HEK293 (cell line): ENCODE measurements at regions not wholly inside any gene's neighbourhood (a gene's known extent, or its start where the extent isn't known, plus 50 kb on each side); places are given as distances from the start of the nearest gene placed in this dataset.

ENCODE experiments used
- CTCF ChIA-PET: fragments of 350-600 bp; formaldehyde crosslinking; extraction: SDS; loops from one replicate; lab custom pipeline; 2021; ENCODE audit warnings: antibody characterized with exemption; lab: Yijun Ruan, JAX
- POLR2A ChIA-PET: fragments of 300-600 bp; formaldehyde crosslinking; extraction: SDS; loops from one replicate; lab custom pipeline; 2020; ENCODE audit warnings: antibody characterized with exemption, inconsistent platforms; lab: Yijun Ruan, JAX
- H3K27ac ChIP-seq: fragments of 200-500 bp; sonication (Bioruptor generic); 2 replicates; pipeline ENCODE4 v1.5.1; 2014; ENCODE audit warnings: low read depth, low read length, control low read depth, inconsistent platforms; ENCODE audit errors: extremely low read depth
- H3K36me3 ChIP-seq, 2 experiments: fragments of 200-500 bp in 1 of 2; sonication (Bioruptor generic) in 1 of 2; 1 replicate in 1 of 2; 2 replicates in 1 of 2; pipeline ENCODE4 v1.5.1; 2014 to 2017; ENCODE audit warnings: inconsistent platforms in 2 of 2, low read length in 2 of 2; ENCODE audit not compliant: control insufficient read depth in 2 of 2, insufficient read depth in 1 of 2
- H3K4me1 ChIP-seq: fragments of 200-500 bp; sonication (Bioruptor generic); 2 replicates; pipeline ENCODE4 v1.5.1; 2014; ENCODE audit warnings: mild to moderate bottlenecking, low read length, inconsistent platforms; ENCODE audit not compliant: control insufficient read depth, insufficient read depth
- H3K4me3 ChIP-seq: 2 replicates; pipeline ENCODE4 v1.5.1; 2011; ENCODE audit warnings: low read depth, mild to moderate bottlenecking, control low read depth, low read length, moderate library complexity
- H3K9me3 ChIP-seq: fragments of 200-500 bp; sonication (Bioruptor generic); 2 replicates; pipeline ENCODE4 v1.5.1; 2014; ENCODE audit warnings: low read depth, low read length, inconsistent platforms; ENCODE audit not compliant: control insufficient read depth, insufficient read depth
- BCL11A ChIP-seq: fragments of 450-650 bp; formaldehyde crosslinking; IDR thresholded peaks from 2 replicates; pipeline ENCODE4 v1.5.1; 2016; ENCODE audit warnings: low read depth, missing biosample characterization, missing genetic modification characterization
- GLI2 ChIP-seq: fragments of 450-650 bp; formaldehyde crosslinking; IDR thresholded peaks from 2 replicates; pipeline ENCODE4; 2017; ENCODE audit warnings: missing biosample characterization, missing genetic modification characterization, low read depth, borderline replicate concordance
- KLF1 ChIP-seq: fragments of 450-650 bp; formaldehyde crosslinking; IDR thresholded peaks from 2 replicates; pipeline ENCODE4 v1.5.1; 2016; ENCODE audit warnings: missing biosample characterization, missing genetic modification characterization
- OVOL3 ChIP-seq: fragments of 450-650 bp; formaldehyde crosslinking; IDR thresholded peaks from 2 replicates; pipeline ENCODE4 v1.5.1; 2016; ENCODE audit warnings: missing biosample characterization, missing genetic modification characterization
- PRDM6 ChIP-seq: fragments of 450-650 bp; formaldehyde crosslinking; IDR thresholded peaks from 2 replicates; pipeline ENCODE4 v1.5.1; 2017; ENCODE audit warnings: missing biosample characterization, missing genetic modification characterization
- RBAK ChIP-seq: fragments of 450-650 bp; formaldehyde crosslinking; IDR thresholded peaks from 2 replicates; pipeline ENCODE4 v1.5.1; 2016; ENCODE audit warnings: missing biosample characterization, missing genetic modification characterization
- REPIN1 ChIP-seq: fragments of 450-650 bp; formaldehyde crosslinking; IDR thresholded peaks from 2 replicates; pipeline ENCODE4 v1.5.1; 2017; ENCODE audit warnings: missing biosample characterization, missing genetic modification characterization, low read depth
- TRIM28 ChIP-seq: IDR thresholded peaks from 2 replicates; pipeline ENCODE4 v1.6.1; 2011; ENCODE audit warnings: low read length, control low read depth, borderline replicate concordance
- ZBTB20 ChIP-seq: fragments of 450-650 bp; formaldehyde crosslinking; IDR thresholded peaks from 2 replicates; pipeline ENCODE4 v1.5.1; 2016; ENCODE audit warnings: missing biosample characterization, missing genetic modification characterization
- ZBTB6 ChIP-seq: fragments of 450-650 bp; formaldehyde crosslinking; IDR thresholded peaks from 2 replicates; pipeline ENCODE4 v1.5.1; 2017; ENCODE audit warnings: missing biosample characterization, missing genetic modification characterization
- ZFP41 ChIP-seq: fragments of 450-650 bp; formaldehyde crosslinking; IDR thresholded peaks from 2 replicates; pipeline ENCODE4 v1.5.1; 2016; ENCODE audit warnings: missing biosample characterization, missing genetic modification characterization, borderline replicate concordance
- ZIC2 ChIP-seq: fragments of 450-650 bp; formaldehyde crosslinking; IDR thresholded peaks from 2 replicates; pipeline ENCODE4 v1.5.1; 2016; ENCODE audit warnings: missing biosample characterization, missing genetic modification characterization
- ZNF133 ChIP-seq: fragments of 450-650 bp; formaldehyde crosslinking; IDR thresholded peaks from 2 replicates; pipeline ENCODE4 v1.5.1; 2016; ENCODE audit warnings: missing biosample characterization, missing genetic modification characterization
- ZNF148 ChIP-seq: fragments of 450-650 bp; formaldehyde crosslinking; IDR thresholded peaks from 2 replicates; pipeline ENCODE4 v1.5.0; 2017; ENCODE audit warnings: missing biosample characterization, missing genetic modification characterization, borderline replicate concordance
- ZNF175 ChIP-seq: fragments of 450-650 bp; formaldehyde crosslinking; IDR thresholded peaks from 2 replicates; pipeline ENCODE4 v1.5.1; 2016; ENCODE audit warnings: missing biosample characterization, missing genetic modification characterization
- ZNF274 ChIP-seq, 2 experiments: fragments of 200-500 bp in 1 of 2; fragments of 450-650 bp in 1 of 2; sonication (Bioruptor generic) in 1 of 2; formaldehyde crosslinking in 1 of 2; IDR thresholded peaks; 2 replicates each; pipeline versions ENCODE4 v1.5.1 to v1.6.1; 2014 to 2016; ENCODE audit warnings: borderline replicate concordance in 1 of 2, inconsistent platforms in 1 of 2, low read length in 1 of 2, missing biosample characterization in 1 of 2, missing genetic modification characterization in 1 of 2
- ZNF280C ChIP-seq: fragments of 450-650 bp; formaldehyde crosslinking; IDR thresholded peaks from 2 replicates; pipeline ENCODE4 v1.5.1; 2016; ENCODE audit warnings: missing biosample characterization, missing genetic modification characterization
- ZNF561 ChIP-seq: fragments of 450-650 bp; IDR thresholded peaks from 2 replicates; pipeline ENCODE4 v1.5.1; 2018; ENCODE audit warnings: missing biosample characterization, missing genetic modification characterization, borderline replicate concordance
- ZNF571 ChIP-seq: fragments of 450-650 bp; formaldehyde crosslinking; IDR thresholded peaks from 2 replicates; pipeline ENCODE4 v1.5.0; 2017; ENCODE audit warnings: missing biosample characterization, missing genetic modification characterization
- ZNF621 ChIP-seq: fragments of 450-650 bp; formaldehyde crosslinking; IDR thresholded peaks from 2 replicates; pipeline ENCODE4 v1.5.1; 2017; ENCODE audit warnings: missing biosample characterization, missing genetic modification characterization
- ZNF623 ChIP-seq: fragments of 450-650 bp; formaldehyde crosslinking; IDR thresholded peaks from 2 replicates; pipeline ENCODE4 v1.5.1; 2016; ENCODE audit warnings: missing biosample characterization, missing genetic modification characterization
- ZNF670 ChIP-seq: fragments of 450-650 bp; formaldehyde crosslinking; IDR thresholded peaks from 2 replicates; pipeline ENCODE4 v1.5.1; 2016; ENCODE audit warnings: missing biosample characterization, missing genetic modification characterization, low read depth
- ZNF776 ChIP-seq: fragments of 450-650 bp; formaldehyde crosslinking; IDR thresholded peaks from 2 replicates; pipeline ENCODE4 v1.5.0; 2017; ENCODE audit warnings: missing biosample characterization, missing genetic modification characterization, borderline replicate concordance
- ZSCAN18 ChIP-seq: fragments of 450-650 bp; formaldehyde crosslinking; IDR thresholded peaks from 2 replicates; pipeline ENCODE4 v1.5.1; 2016; ENCODE audit warnings: missing biosample characterization, missing genetic modification characterization
- ZSCAN4 ChIP-seq: fragments of 450-650 bp; formaldehyde crosslinking; IDR thresholded peaks from 2 replicates; pipeline ENCODE4 v1.5.1; 2017; ENCODE audit warnings: missing biosample characterization, missing genetic modification characterization

- no peak overlapping the region for H3K27ac ChIP-seq
- H3K36me3 ChIP-seq = no peaks in the 10 kb centered on the region
- POLR2A ChIA-PET = no interaction called here
- no peaks in the 10 kb centered on the region for H3K4me1 ChIP-seq
- H3K4me3 ChIP-seq = no peak overlapping the region
- no peaks in the 10 kb centered on the region; the same call in 1 of the 2 replicates for H3K9me3 ChIP-seq
- CTCF ChIA-PET = interaction anchor here (0.6 to 0.7 kb wide), 2 partner anchors 27 to 234 kb away, joined by 3 read pairs; no protein-coding TSS in a partner anchor
- no peak for TF ChIP-seq ZSCAN4
- TF ChIP-seq GLI2 (tag by site-specific recombination) = no peak
- no peak for TF ChIP-seq ZNF133
- no peak for TF ChIP-seq ZNF571 (tag by site-specific recombination)
- TF ChIP-seq RBAK (tag by site-specific recombination) = no peak
- no peak for TF ChIP-seq ZNF776 (tag by site-specific recombination)
- TF ChIP-seq ZIC2 (tag by site-specific recombination) = no peak
These were observed 123.2 kb upstream of the PRNP start for GRCh38 chr20:4563031-4563430.

GRCh38 chr20:4560667-4561066, 125.6 kb upstream of the PRNP start:
- CTCF ChIA-PET = interaction anchor here (0.6 kb wide), 1 partner anchor 32 kb away, joined by 3 read pairs; no protein-coding TSS in a partner anchor
- no peak for TF ChIP-seq ZNF623 (tag by site-specific recombination)
- no peak for TF ChIP-seq ZSCAN18 (tag by site-specific recombination)
- TF ChIP-seq ZNF175 = no peak
- no peak for TF ChIP-seq KLF1 (tag by site-specific recombination)
- TF ChIP-seq PRDM6 (tag by site-specific recombination) = no peak
- no peak for TF ChIP-seq ZBTB20 (tag by site-specific recombination)
- TF ChIP-seq TRIM28 = no peak
- no peak for TF ChIP-seq GLI2 (tag by site-specific recombination)
- TF ChIP-seq ZNF133 = no peak
- TF ChIP-seq ZNF274 (IDR thresholded peaks at IDR 0.05; ENCODE audit: low read length) = no peak
- TF ChIP-seq ZNF274 (tag by site-specific recombination; IDR thresholded peaks at IDR 0.05; ENCODE audit: borderline replicate concordance) = no peak
- TF ChIP-seq ZNF621 (tag by site-specific recombination) = no peak
- TF ChIP-seq ZFP41 (tag by site-specific recombination) = no peak
- TF ChIP-seq ZBTB6 (tag by site-specific recombination) = no peak
- no peak for TF ChIP-seq REPIN1 (tag by site-specific recombination)
- TF ChIP-seq ZNF148 = no peak
- TF ChIP-seq OVOL3 (tag by site-specific recombination) = no peak
- TF ChIP-seq BCL11A = no peak
- TF ChIP-seq ZNF670 (tag by site-specific recombination) = no peak
- no peak for TF ChIP-seq ZNF280C
- TF ChIP-seq ZNF561 = no peak
- TF ChIP-seq, all 188 proteins: peak for 0
- Histone ChIP-seq H3K4me3 (no peak overlapping the region), H3K36me3 (no peaks in the 10 kb centered on the region), H3K4me1 (no peaks in the 10 kb centered on the region), H3K27ac (no peak overlapping the region), H3K9me3 (no peaks in the 10 kb centered on the region; the same call in 1 of the 2 replicates)
- POLR2A ChIA-PET = no interaction called here
